Osteocyte (in vitro differentiated cells): ENCODE measurements at regions not wholly inside any gene's neighbourhood (a gene's known extent, or its start where the extent isn't known, plus 50 kb on each side); places are given as distances from the start of the nearest gene placed in this dataset.

ENCODE experiments used
- DNase-seq: peaks from one replicate; pipeline ENCODE4 v3.0.0; 2021; ENCODE audit warnings: mixed read lengths; ENCODE audit not compliant: unreplicated experiment; ENCODE audit errors: extremely low spot score
- H3K27ac Mint-ChIP-seq: one replicate; pipeline ENCODE4 v1.8.0; 2021; ENCODE audit warnings: mild to moderate bottlenecking, mixed read lengths; ENCODE audit not compliant: unreplicated experiment
- H3K27me3 Mint-ChIP-seq: one replicate; pipeline ENCODE4 v1.8.0; 2021; ENCODE audit warnings: mixed read lengths; ENCODE audit not compliant: unreplicated experiment
- H3K36me3 Mint-ChIP-seq: one replicate; pipeline ENCODE4 v1.8.0; 2021; ENCODE audit warnings: mixed read lengths; ENCODE audit not compliant: unreplicated experiment
- H3K4me1 Mint-ChIP-seq: one replicate; pipeline ENCODE4 v1.8.0; 2021; ENCODE audit warnings: mixed read lengths; ENCODE audit not compliant: unreplicated experiment
- H3K4me3 Mint-ChIP-seq: one replicate; pipeline ENCODE4 v1.8.0; 2021; ENCODE audit warnings: mild to moderate bottlenecking, moderate library complexity, mixed read lengths; ENCODE audit not compliant: unreplicated experiment
- H3K9me3 Mint-ChIP-seq: one replicate; pipeline ENCODE4 v1.8.0; 2021; ENCODE audit warnings: mixed read lengths; ENCODE audit not compliant: unreplicated experiment
- TF ChIP-seq, protein P1 (sequence below): fragments of 200-600 bp; sonication (generic); IDR thresholded peaks from 2 replicates; pipeline ENCODE4 v1.5.0; 2021; ENCODE audit warnings: antibody characterized with exemption, mild to moderate bottlenecking, moderate library complexity

DNA sequence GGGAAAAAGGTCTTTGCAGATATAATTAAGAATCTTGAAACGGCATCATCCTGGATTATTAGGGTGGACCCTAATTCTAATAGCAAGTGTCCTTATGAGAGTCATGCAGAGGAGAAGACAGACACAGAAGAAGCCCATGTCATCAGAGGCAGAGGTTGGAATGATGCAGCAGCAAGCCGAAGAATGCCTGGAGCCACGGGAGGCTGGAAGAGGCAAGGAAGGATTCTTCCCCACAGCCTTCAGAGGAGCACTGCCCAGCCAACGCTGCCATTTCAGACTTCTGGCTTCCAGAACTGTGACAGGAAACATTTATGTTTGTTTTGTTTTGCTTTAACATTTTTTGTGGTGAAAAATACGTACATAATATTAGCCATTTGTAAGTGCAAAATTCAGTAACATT, 72.3 kb downstream of the MCFD2 start:
- DNase-seq = no peak
- TF ChIP-seq, protein P1, sequence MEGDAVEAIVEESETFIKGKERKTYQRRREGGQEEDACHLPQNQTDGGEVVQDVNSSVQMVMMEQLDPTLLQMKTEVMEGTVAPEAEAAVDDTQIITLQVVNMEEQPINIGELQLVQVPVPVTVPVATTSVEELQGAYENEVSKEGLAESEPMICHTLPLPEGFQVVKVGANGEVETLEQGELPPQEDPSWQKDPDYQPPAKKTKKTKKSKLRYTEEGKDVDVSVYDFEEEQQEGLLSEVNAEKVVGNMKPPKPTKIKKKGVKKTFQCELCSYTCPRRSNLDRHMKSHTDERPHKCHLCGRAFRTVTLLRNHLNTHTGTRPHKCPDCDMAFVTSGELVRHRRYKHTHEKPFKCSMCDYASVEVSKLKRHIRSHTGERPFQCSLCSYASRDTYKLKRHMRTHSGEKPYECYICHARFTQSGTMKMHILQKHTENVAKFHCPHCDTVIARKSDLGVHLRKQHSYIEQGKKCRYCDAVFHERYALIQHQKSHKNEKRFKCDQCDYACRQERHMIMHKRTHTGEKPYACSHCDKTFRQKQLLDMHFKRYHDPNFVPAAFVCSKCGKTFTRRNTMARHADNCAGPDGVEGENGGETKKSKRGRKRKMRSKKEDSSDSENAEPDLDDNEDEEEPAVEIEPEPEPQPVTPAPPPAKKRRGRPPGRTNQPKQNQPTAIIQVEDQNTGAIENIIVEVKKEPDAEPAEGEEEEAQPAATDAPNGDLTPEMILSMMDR = no peak
- Mint-ChIP-seq H3K36me3 (no peaks in the 10 kb centered on the region), H3K4me3 (no peak overlapping the region), H3K27ac (no peak overlapping the region), H3K9me3 (no peaks in the 10 kb centered on the region), H3K4me1 (peaks cover 38% of the 10 kb centered on the region), H3K27me3 (no peaks in the 10 kb centered on the region)

DNA sequence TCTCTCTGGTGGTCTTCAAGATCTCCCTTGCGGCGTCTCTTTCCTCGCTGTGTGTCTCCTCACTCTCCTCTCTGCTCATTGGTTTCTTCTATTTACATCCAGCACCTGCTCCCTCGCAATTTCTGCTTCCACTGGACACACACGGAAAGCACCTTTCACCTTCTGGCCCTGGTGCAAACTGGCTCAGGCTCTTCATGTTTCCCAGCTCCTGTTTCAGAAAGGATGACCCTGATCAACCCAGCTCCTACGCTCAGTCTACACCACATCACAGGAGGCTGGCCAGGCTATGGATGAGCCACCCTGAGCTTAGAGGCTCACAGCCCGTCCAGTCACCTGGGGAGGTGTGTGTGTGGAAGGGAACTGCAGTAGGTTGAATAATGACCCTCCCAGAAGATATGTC, 72.7 kb downstream of the MCFD2 start:
- TF ChIP-seq, protein P1 = no peak
- no peaks in the 10 kb centered on the region for H3K27me3 Mint-ChIP-seq
- no peaks in the 10 kb centered on the region for H3K9me3 Mint-ChIP-seq
- DNase-seq = no peak
- no peaks in the 10 kb centered on the region for H3K36me3 Mint-ChIP-seq
- H3K4me3 Mint-ChIP-seq = no peak overlapping the region
- H3K27ac Mint-ChIP-seq = no peak overlapping the region
- H3K4me1 Mint-ChIP-seq = peaks cover 33% of the 10 kb centered on the region

DNA sequence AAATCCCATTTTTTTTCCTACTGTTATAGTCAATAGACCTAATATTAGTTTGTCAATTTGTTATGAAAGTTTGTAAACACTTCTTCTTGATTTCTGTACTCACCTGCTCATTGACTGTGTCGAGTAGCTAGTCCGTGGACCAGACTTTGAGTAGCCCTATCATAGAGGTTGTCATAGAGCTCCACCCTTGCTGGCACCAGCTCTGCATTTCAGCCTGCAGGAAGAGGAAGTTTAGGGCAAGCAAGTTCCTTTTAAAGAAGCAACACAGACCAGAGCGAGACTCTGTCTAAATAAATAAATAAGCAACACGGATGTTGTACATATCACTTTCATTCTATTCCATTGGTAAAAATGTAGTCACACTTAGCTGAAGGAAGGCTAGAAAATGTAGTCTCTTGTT, 74.0 kb downstream of the MCFD2 start:
- Mint-ChIP-seq H3K4me1 (peaks cover 21% of the 10 kb centered on the region), H3K9me3 (no peaks in the 10 kb centered on the region), H3K27me3 (no peaks in the 10 kb centered on the region), H3K4me3 (no peak overlapping the region), H3K36me3 (no peaks in the 10 kb centered on the region), H3K27ac (no peak overlapping the region)
- TF ChIP-seq, protein P1 = no peak
- DNase-seq = no peak

DNA sequence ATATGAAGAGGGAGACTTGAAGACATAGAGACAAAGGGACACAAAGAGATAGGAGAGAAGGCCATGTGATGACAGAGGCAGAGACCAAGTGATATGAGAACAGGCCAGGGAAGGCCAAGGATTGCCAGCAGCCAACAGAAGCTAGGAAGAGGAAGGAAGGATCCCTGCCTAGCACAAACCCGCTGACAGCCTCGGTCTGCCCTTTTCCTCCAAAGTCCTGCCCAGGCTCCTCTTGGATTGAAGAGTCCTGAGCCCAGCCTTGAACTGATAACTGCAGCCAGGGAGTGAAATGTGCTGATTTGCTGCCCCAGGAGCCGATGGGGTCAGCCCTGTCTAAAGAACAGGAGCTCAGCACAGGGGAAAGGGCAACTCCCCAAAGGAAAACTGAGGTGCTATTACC, 76.6 kb downstream of the MCFD2 start:
- Mint-ChIP-seq H3K4me3 (no peak overlapping the region), H3K4me1 (peaks cover 12% of the 10 kb centered on the region)

DNA sequence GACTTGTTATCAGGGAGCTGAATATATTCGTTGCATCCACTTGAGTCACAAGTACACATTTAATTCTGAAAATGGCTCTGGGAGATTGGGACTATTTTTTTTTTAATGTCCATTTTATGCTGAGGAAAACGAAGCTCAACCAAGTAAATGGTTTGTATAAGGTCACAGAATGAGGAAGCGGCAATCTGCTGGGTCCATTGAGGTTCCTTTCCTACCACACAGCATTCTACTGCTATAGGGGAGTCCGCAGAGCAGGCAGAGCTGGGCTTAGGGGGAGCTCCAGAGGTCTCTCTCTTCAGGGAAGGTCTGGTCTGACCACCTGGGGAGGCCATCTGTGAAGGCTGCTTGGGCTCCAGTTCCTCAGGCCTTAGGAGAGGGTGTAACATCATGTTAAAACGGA, 77.9 kb downstream of the MCFD2 start:
- no peaks in the 10 kb centered on the region for H3K9me3 Mint-ChIP-seq
- no peaks in the 10 kb centered on the region for H3K27me3 Mint-ChIP-seq
- no peak overlapping the region for H3K27ac Mint-ChIP-seq
- no peak for DNase-seq
- TF ChIP-seq, protein P1 = no peak
- no peaks in the 10 kb centered on the region for H3K36me3 Mint-ChIP-seq
- peaks cover 5% of the 10 kb centered on the region for H3K4me1 Mint-ChIP-seq
- H3K4me3 Mint-ChIP-seq = no peak overlapping the region

More for the DNA sequence above, 76.6 kb downstream of the MCFD2 start:
- no peaks in the 10 kb centered on the region for H3K36me3 Mint-ChIP-seq
- H3K27me3 Mint-ChIP-seq = no peaks in the 10 kb centered on the region
- H3K9me3 Mint-ChIP-seq = no peaks in the 10 kb centered on the region
- H3K27ac Mint-ChIP-seq = no peak overlapping the region
- no peak for DNase-seq
- TF ChIP-seq, protein P1 = no peak
